ENCODE measurements at regions not wholly inside any gene's neighbourhood (a gene's known extent, or its start where the extent isn't known, plus 50 kb on each side); places are given as distances from the start of the nearest gene placed in this dataset.

- Histone ChIP-seq H2BK5ac (ENCODE audit: low read depth, low read length) (no peak overlapping the region), H4K5ac (ENCODE audit: insufficient read length, low read depth, low read length) (no peak overlapping the region), H3K27me3 (replicated peaks in 1 of 4; ENCODE audit: control insufficient read depth in 3 of 4, extremely low read depth in 1 of 4, insufficient read depth in 3 of 4, low read length in 3 of 4) (no peaks in the 10 kb centered on the region), H2BK20ac (ENCODE audit: low read length) (no peak overlapping the region), H4K8ac (ENCODE audit: extremely low read depth, insufficient read depth, low read length) (no peak overlapping the region), H3K79me2 (ENCODE audit: control insufficient read depth in 1 of 2, insufficient read depth in 2 of 2, low read length in 2 of 2) (no peaks in the 10 kb centered on the region), H3K14ac (ENCODE audit: insufficient read length) (no peak overlapping the region), H3K18ac (ENCODE audit: extremely low read depth, low read length) (no peak overlapping the region), H3K4ac (replicated peaks; ENCODE audit: insufficient read length, low read depth, low read length) (no peak overlapping the region), H2BK120ac (replicated peaks; ENCODE audit: low read depth, low read length) (no peak overlapping the region), H4K20me1 (replicated peaks in 1 of 2; ENCODE audit: control insufficient read depth in 1 of 2, insufficient read depth in 2 of 2, low read length in 2 of 2) (no peaks in the 10 kb centered on the region), H3K56ac (replicated peaks; ENCODE audit: insufficient read length, low read depth, low read length) (no peak overlapping the region), H3K36me3 (ENCODE audit: control insufficient read depth in 2 of 4, insufficient read depth in 4 of 4, low read length in 3 of 4) (no peaks in the 10 kb centered on the region), H3K4me2 (ENCODE audit: insufficient read depth in 1 of 2, low read depth in 2 of 2, low read length in 2 of 2) (no peak overlapping the region), H3K23ac (ENCODE audit: insufficient read length) (no peak overlapping the region), H3K9me3 (ENCODE audit: insufficient read depth in 2 of 2, low read depth in 1 of 2, low read length in 1 of 2) (no peaks in the 10 kb centered on the region), H3K23me2 (ENCODE audit: low read depth, low read length) (no peaks in the 10 kb centered on the region; the same call in 1 of the 2 replicates), H3K4me1 (replicated peaks in 1 of 4; ENCODE audit: control insufficient read depth in 3 of 4, insufficient read depth in 4 of 4, low read length in 3 of 4) (peaks cover 0 to 9% (median 8%) of the 10 kb centered on the region in 4 experiments; a peak in 5 of 7 replicates), H4K91ac (replicated peaks; ENCODE audit: insufficient read length, low read length) (no peak overlapping the region), H2AFZ (ENCODE audit: low read length) (no peak overlapping the region), H2BK12ac (ENCODE audit: low read depth, low read length) (no peak overlapping the region), H3K4me3 (ENCODE audit: extremely low read depth in 1 of 4, insufficient read depth in 2 of 4, low read depth in 3 of 4, low read length in 4 of 4) (no peak overlapping the region), H3K27ac (ENCODE audit: low read depth, low read length) (no peak overlapping the region), H2BK15ac (ENCODE audit: low read length) (no peak overlapping the region), H2AK5ac (ENCODE audit: low read depth, low read length) (no peak overlapping the region), H3K79me1 (ENCODE audit: low read depth, low read length) (no peaks in the 10 kb centered on the region), H3K9ac (replicated peaks in 1 of 4; ENCODE audit: extremely low read depth in 1 of 4, low read depth in 3 of 4, low read length in 3 of 4) (no peak overlapping the region)
- DNase-seq (ENCODE audit: low read depth in 1 of 2, low spot score in 2 of 2) (no peak), FAIRE-seq (no peak)
- 90% methylated on average over 6 of the region's 6 CpGs; no CpG with 5 or more reads in 1 of the 2 experiments for WGBS, 2 experiments (ENCODE audit: extremely low coverage in 1 of 2, insufficient coverage in 1 of 2, insufficient read length in 1 of 2, insufficient replicate concordance in 2 of 2, low coverage in 1 of 2, low lambda C conversion rate in 2 of 2, missing lambda C conversion rate in 1 of 2)
- POLR2A ChIA-PET (ENCODE audit: partially characterized antibody), result no interaction called here
- no peak for TF ChIP-seq BRCA1 (IDR thresholded peaks at IDR 0.05; ENCODE audit: low read depth, low read length)
- CTCF ChIA-PET (ENCODE audit: partially characterized antibody), result interaction anchor here (8.4 kb wide), 1 partner anchor 16 kb away, joined by 62 read pairs; no protein-coding TSS in a partner anchor
These were observed 253.0 kb downstream of the DAD1 start for GRCh38 chr14:22336031-22336430.
